Hepatocyte (in vitro differentiated cells): ENCODE measurements at regions not wholly inside any gene's neighbourhood (a gene's known extent, or its start where the extent isn't known, plus 50 kb on each side); places are given as distances from the start of the nearest gene placed in this dataset.

ENCODE experiments used
- DNase-seq: peaks from one replicate; pipeline ENCODE4 v3.0.0-alpha.2; 2016; ENCODE audit warnings: low spot score
- H2AFZ ChIP-seq: fragments of 200-600 bp; sonication (generic); 2 replicates; pipeline ENCODE4 v1.6.0; 2016; ENCODE audit warnings: antibody characterized with exemption, mild to moderate bottlenecking
- H3K27ac ChIP-seq: fragments of 200-600 bp; sonication (generic); 2 replicates; pipeline ENCODE4 v1.5.1; 2016; ENCODE audit warnings: mild to moderate bottlenecking
- H3K27me3 ChIP-seq: fragments of 200-600 bp; sonication (generic); 2 replicates; pipeline ENCODE4 v1.6.1; 2016
- H3K36me3 ChIP-seq: fragments of 200-600 bp; sonication (generic); replicated peaks from 2 replicates; pipeline ENCODE4 v1.5.1; 2016; ENCODE audit warnings: low read depth; ENCODE audit not compliant: insufficient read depth
- H3K4me1 ChIP-seq: fragments of 200-600 bp; sonication (generic); 2 replicates; pipeline ENCODE4 v1.5.1; 2016; ENCODE audit warnings: mild to moderate bottlenecking, moderate library complexity; ENCODE audit not compliant: insufficient read depth
- H3K4me2 ChIP-seq: fragments of 200-600 bp; sonication (generic); 2 replicates; pipeline ENCODE4 v1.6.0; 2016
- H3K4me3 ChIP-seq: fragments of 200-600 bp; sonication (generic); 2 replicates; pipeline ENCODE4 v1.5.1; 2016; ENCODE audit warnings: mild to moderate bottlenecking
- H3K79me2 ChIP-seq: fragments of 200-600 bp; sonication (generic); 2 replicates; pipeline ENCODE4 v1.6.0; 2017; ENCODE audit warnings: mild to moderate bottlenecking
- H3K9me2 ChIP-seq: fragments of 200-600 bp; sonication (generic); replicated peaks from 2 replicates; pipeline ENCODE4 v1.6.0; 2017; ENCODE audit warnings: mild to moderate bottlenecking; ENCODE audit not compliant: insufficient read depth
- H3K9me3 ChIP-seq: fragments of 200-600 bp; sonication (generic); 2 replicates; pipeline ENCODE4 v1.5.1; 2016; ENCODE audit warnings: low read depth, mild to moderate bottlenecking
- H4K20me1 ChIP-seq: fragments of 200-600 bp; sonication (generic); 2 replicates; pipeline ENCODE4 v1.6.0; 2016; ENCODE audit warnings: mild to moderate bottlenecking; ENCODE audit not compliant: insufficient read depth, poor library complexity, severe bottlenecking
- CTCF ChIP-seq: fragments of 200-600 bp; sonication (generic); IDR thresholded peaks from 2 replicates; pipeline ENCODE4 v1.5.1; 2016; ENCODE audit warnings: antibody characterized with exemption, mild to moderate bottlenecking; ENCODE audit not compliant: poor library complexity
- EZH2 ChIP-seq: fragments of 200-600 bp; sonication (generic); IDR thresholded peaks from 2 replicates; pipeline ENCODE4 v1.6.1; 2016; ENCODE audit warnings: antibody characterized with exemption, mild to moderate bottlenecking, borderline replicate concordance
- EZH2phosphoT487 ChIP-seq: fragments of 200-600 bp; sonication (generic); IDR thresholded peaks from one replicate; pipeline ENCODE4 v1.6.1; 2018; ENCODE audit warnings: antibody characterized with exemption, mild to moderate bottlenecking, low read depth, moderate library complexity; ENCODE audit not compliant: unreplicated experiment, severe bottlenecking
- WGBS: methylation state at CpG from one replicate; pipeline ENCODE4 v1.1.6; 2016; ENCODE audit warnings: low lambda C conversion rate; ENCODE audit errors: missing lambda C conversion rate; 5-methylcytosine and 5-hydroxymethylcytosine counted together

- DNase-seq = no peak
- Histone ChIP-seq H3K27ac (no peak overlapping the region), H3K27me3 (no peaks in the 10 kb centered on the region), H3K9me2 (no peaks in the 10 kb centered on the region), H3K4me1 (no peaks in the 10 kb centered on the region), H3K9me3 (no peaks in the 10 kb centered on the region), H3K79me2 (no peaks in the 10 kb centered on the region), H2AFZ (no peak overlapping the region), H3K4me3 (no peak overlapping the region), H3K36me3 (no peaks in the 10 kb centered on the region), H4K20me1 (no peaks in the 10 kb centered on the region), H3K4me2 (no peak overlapping the region)
- WGBS = 52% methylated on average over 5 of the region's 5 CpGs
- no peak for TF ChIP-seq CTCF
- TF ChIP-seq EZH2 = no peak
- TF ChIP-seq EZH2phosphoT487 = no peak
Measured at GRCh38 chr18:2444201-2444875, 127.0 kb downstream of the METTL4 start.

GRCh38 chr18:2448565-2449151 is 122.6 kb downstream of the METTL4 start:
- no peak for DNase-seq
- Histone ChIP-seq H3K36me3 (no peaks in the 10 kb centered on the region), H3K4me2 (no peak overlapping the region), H3K4me1 (no peaks in the 10 kb centered on the region), H4K20me1 (no peaks in the 10 kb centered on the region), H3K27me3 (no peaks in the 10 kb centered on the region), H3K9me3 (no peaks in the 10 kb centered on the region), H3K79me2 (no peaks in the 10 kb centered on the region), H2AFZ (no peak overlapping the region), H3K9me2 (no peaks in the 10 kb centered on the region), H3K4me3 (no peak overlapping the region), H3K27ac (no peak overlapping the region)
- 65% methylated on average over 2 of the region's 2 CpGs for WGBS
- TF ChIP-seq EZH2 (no peak), EZH2phosphoT487 (no peak), CTCF (no peak)

- H3K9me2 ChIP-seq = no peaks in the 10 kb centered on the region
- DNase-seq = no peak
- no peaks in the 10 kb centered on the region for H3K27me3 ChIP-seq
- no peak for TF ChIP-seq EZH2
- TF ChIP-seq EZH2phosphoT487 = no peak
- TF ChIP-seq CTCF = no peak
- H3K36me3 ChIP-seq = no peaks in the 10 kb centered on the region
- H3K9me3 ChIP-seq = no peaks in the 10 kb centered on the region
- H3K27ac ChIP-seq = no peak overlapping the region
- no peaks in the 10 kb centered on the region for H3K4me1 ChIP-seq
- no peak overlapping the region for H3K4me3 ChIP-seq
- H3K79me2 ChIP-seq = no peaks in the 10 kb centered on the region
- no peaks in the 10 kb centered on the region for H4K20me1 ChIP-seq
- 79% methylated on average over 1 of the region's 1 CpG for WGBS
- H2AFZ ChIP-seq = no peak overlapping the region
- H3K4me2 ChIP-seq = no peak overlapping the region
Measured at GRCh38 chr18:2451556-2451955, 119.7 kb downstream of the METTL4 start.
